ENCODE measurements at regions not wholly inside any gene's neighbourhood (a gene's known extent, or its start where the extent isn't known, plus 50 kb on each side); places are given as distances from the start of the nearest gene placed in this dataset.

GRCh38 chr6:15955484-15955883 is 173.4 kb upstream of the MYLIP start:
- intact Hi-C loops (cut with micrococcal nuclease), result no loop called here
- no peak for ATAC-seq
- Histone ChIP-seq H4K20me1 (ENCODE audit: insufficient read depth) (no peaks in the 10 kb centered on the region), H3K79me2 (ENCODE audit: insufficient read depth, low read length) (no peaks in the 10 kb centered on the region), H3K27ac (ENCODE audit: low read depth, low read length) (no peak overlapping the region), H3K27me3 (ENCODE audit: insufficient read depth, low read length) (no peaks in the 10 kb centered on the region), H3K9me2 (ENCODE audit: insufficient read depth) (no peaks in the 10 kb centered on the region), H2AFZ (ENCODE audit: low read depth, low read length, poor library complexity, severe bottlenecking) (no peak overlapping the region), H3K4me3 (replicated peaks in 1 of 2; ENCODE audit: low read depth in 1 of 2, low read length in 2 of 2) (no peak overlapping the region), H3K9ac (ENCODE audit: low read length) (no peak overlapping the region), H3K36me3 (ENCODE audit: control insufficient read depth in 1 of 2, insufficient read depth in 2 of 2, low read length in 2 of 2) (no peaks in the 10 kb centered on the region), H3K4me1 (ENCODE audit: control insufficient read depth in 1 of 2, insufficient read depth in 2 of 2, low read length in 2 of 2) (no peaks in the 10 kb centered on the region), H3K4me2 (ENCODE audit: low read length) (no peak overlapping the region), H3K9me3 (ENCODE audit: control insufficient read depth in 1 of 2, insufficient read depth in 1 of 2, low read depth in 1 of 2, low read length in 2 of 2) (no peaks in the 10 kb centered on the region)
- no peak for DNase-seq (ENCODE audit: low read depth, low spot score)
- ChIA-PET RAD21 (ENCODE audit: low non-redundant PET in 1 of 2, low total read pairs in 2 of 2, uncharacterized antibody in 2 of 2, unreplicated experiment in 2 of 2) (no interaction called here), CTCF (no interaction called here), POLR2A (no interaction called here)
- no TSS peak for BruUV-seq (replicated peaks)
- no peak for TF ChIP-seq REST (IDR thresholded peaks at IDR 0.05; ENCODE audit: low read depth)
- TF ChIP-seq ELF1 (IDR thresholded peaks at IDR 0.05; ENCODE audit: borderline replicate concordance, low read depth), result no peak
- TF ChIP-seq YY1 (IDR thresholded peaks at IDR 0.05; ENCODE audit: extremely low read depth, insufficient replicate concordance, low read depth, low read length), result no peak
- no peak for TF ChIP-seq RAD21 (IDR thresholded peaks at IDR 0.05; ENCODE audit: low read depth)
- no peak for TF ChIP-seq CTCF (IDR thresholded peaks at IDR 0.05 in 2 of 3, conservative IDR thresholded peaks at IDR 0.05 in 1 of 3; ENCODE audit: borderline replicate concordance in 1 of 3, insufficient read depth in 1 of 3, low read depth in 2 of 3, low read length in 2 of 3)
- no peak for TF ChIP-seq CEBPB (IDR thresholded peaks at IDR 0.05; ENCODE audit: low read depth)
- no peak for TF ChIP-seq EGR1 (IDR thresholded peaks at IDR 0.05; ENCODE audit: low read depth)
